Endodermal cell (in vitro differentiated cells): ENCODE measurements at regions not wholly inside any gene's neighbourhood (a gene's known extent, or its start where the extent isn't known, plus 50 kb on each side); places are given as distances from the start of the nearest gene placed in this dataset.
A peak's percentile ranks its signal among the peaks of the same experiment; 100 is the strongest.

Experiments
- DNase-seq: peaks from one replicate; pipeline ENCODE4 v3.0.0-alpha.2; 2017
- H3K27ac ChIP-seq: 2 replicates; pipeline ENCODE4 v1.5.1; 2013; ENCODE audit warnings: mild to moderate bottlenecking, low read depth, low read length, moderate library complexity
- H3K27me3 ChIP-seq: 2 replicates; pipeline ENCODE4 v1.6.1; 2013; ENCODE audit warnings: mild to moderate bottlenecking, low read length, moderate library complexity; ENCODE audit not compliant: insufficient read depth, control insufficient read depth, poor library complexity, severe bottlenecking
- H3K36me3 ChIP-seq: 2 replicates; pipeline ENCODE4 v1.7.0; 2013; ENCODE audit warnings: mild to moderate bottlenecking, low read length, moderate library complexity; ENCODE audit not compliant: control insufficient read depth, insufficient read depth
- H3K4me1 ChIP-seq: one replicate; pipeline ENCODE4 v1.7.0; 2013; ENCODE audit warnings: low read length; ENCODE audit not compliant: control insufficient read depth, insufficient read depth
- H3K4me3 ChIP-seq: 2 replicates; pipeline ENCODE4 v1.5.1; 2013; ENCODE audit warnings: mild to moderate bottlenecking, low read length, moderate library complexity
- H3K9ac ChIP-seq: 2 replicates; pipeline ENCODE4 v1.6.1; 2013; ENCODE audit warnings: mild to moderate bottlenecking, low read length, moderate library complexity; ENCODE audit not compliant: poor library complexity, severe bottlenecking; ENCODE audit errors: extremely low read depth
- H3K9me3 ChIP-seq: 2 replicates; pipeline ENCODE4 v1.6.1; 2013; ENCODE audit warnings: mild to moderate bottlenecking, low read length, moderate library complexity; ENCODE audit not compliant: control insufficient read depth
- H3K27ac Mint-ChIP-seq: 2 replicates; pipeline ENCODE4 v1.8.0; 2020; ENCODE audit warnings: mixed read lengths
- H3K27me3 Mint-ChIP-seq: 2 replicates; pipeline ENCODE4 v1.8.0; 2021; ENCODE audit warnings: mild to moderate bottlenecking, mixed read lengths; ENCODE audit not compliant: insufficient read depth
- H3K36me3 Mint-ChIP-seq: 2 replicates; pipeline ENCODE4 v1.8.0; 2020; ENCODE audit warnings: low read depth, mixed read lengths
- H3K4me1 Mint-ChIP-seq: 2 replicates; pipeline ENCODE4 v1.8.0; 2020; ENCODE audit warnings: mixed read lengths
- H3K4me3 Mint-ChIP-seq: 2 replicates; pipeline ENCODE4 v1.8.0; 2020; ENCODE audit warnings: mild to moderate bottlenecking, moderate library complexity, mixed read lengths
- H3K9me3 Mint-ChIP-seq: 2 replicates; pipeline ENCODE4 v1.8.0; 2020; ENCODE audit warnings: mild to moderate bottlenecking, mixed read lengths
- WGBS, 2 experiments: methylation state at CpG; one replicate each; pipeline versions ENCODE4 v1.1.5 to v1.1.7; 2013; ENCODE audit warnings: missing lambda C conversion rate in 2 of 2, mixed read lengths in 1 of 2; ENCODE audit not compliant: insufficient coverage in 1 of 2, insufficient read length in 1 of 2; 5-methylcytosine and 5-hydroxymethylcytosine counted together
- TF ChIP-seq, protein P1 (sequence below): fragments of 200-600 bp; sonication (generic); conservative IDR thresholded peaks from 2 replicates; pipeline ENCODE4 v1.5.0; 2021; ENCODE audit warnings: antibody characterized with exemption, mild to moderate bottlenecking

DNA sequence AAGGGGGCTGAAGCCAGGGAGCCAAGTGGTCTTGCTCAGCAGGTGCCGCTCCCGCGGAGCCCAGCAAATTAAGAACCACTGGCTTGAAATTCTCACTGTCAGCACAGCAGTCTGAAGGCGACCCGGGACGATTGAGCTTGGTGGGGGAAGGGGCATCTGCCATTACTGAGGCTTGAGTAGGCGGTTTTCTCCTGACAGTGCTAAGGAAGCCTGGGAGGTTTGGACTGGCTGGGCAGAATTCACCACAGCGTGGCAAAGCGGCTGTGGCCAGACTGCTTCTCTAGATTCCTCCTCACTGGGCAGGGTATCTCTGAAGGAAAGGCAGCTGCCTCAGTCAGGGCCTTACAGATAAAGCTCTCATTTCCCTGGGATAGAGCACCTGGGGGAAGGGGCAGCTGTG, 57.0 kb upstream of the GPR149 start:
- no peak overlapping the region for H3K4me3 ChIP-seq
- no peak overlapping the region for H3K27ac Mint-ChIP-seq
- TF ChIP-seq, protein P1, sequence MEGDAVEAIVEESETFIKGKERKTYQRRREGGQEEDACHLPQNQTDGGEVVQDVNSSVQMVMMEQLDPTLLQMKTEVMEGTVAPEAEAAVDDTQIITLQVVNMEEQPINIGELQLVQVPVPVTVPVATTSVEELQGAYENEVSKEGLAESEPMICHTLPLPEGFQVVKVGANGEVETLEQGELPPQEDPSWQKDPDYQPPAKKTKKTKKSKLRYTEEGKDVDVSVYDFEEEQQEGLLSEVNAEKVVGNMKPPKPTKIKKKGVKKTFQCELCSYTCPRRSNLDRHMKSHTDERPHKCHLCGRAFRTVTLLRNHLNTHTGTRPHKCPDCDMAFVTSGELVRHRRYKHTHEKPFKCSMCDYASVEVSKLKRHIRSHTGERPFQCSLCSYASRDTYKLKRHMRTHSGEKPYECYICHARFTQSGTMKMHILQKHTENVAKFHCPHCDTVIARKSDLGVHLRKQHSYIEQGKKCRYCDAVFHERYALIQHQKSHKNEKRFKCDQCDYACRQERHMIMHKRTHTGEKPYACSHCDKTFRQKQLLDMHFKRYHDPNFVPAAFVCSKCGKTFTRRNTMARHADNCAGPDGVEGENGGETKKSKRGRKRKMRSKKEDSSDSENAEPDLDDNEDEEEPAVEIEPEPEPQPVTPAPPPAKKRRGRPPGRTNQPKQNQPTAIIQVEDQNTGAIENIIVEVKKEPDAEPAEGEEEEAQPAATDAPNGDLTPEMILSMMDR: no peak
- peak overlapping the region; percentile 33 for H3K4me3 Mint-ChIP-seq
- no peaks in the 10 kb centered on the region for H3K27me3 ChIP-seq
- DNase-seq: peak; percentile 59
- WGBS, 2 experiments: 61 to 62% methylated on average over 5 to 9 of the region's 9 CpGs
- peaks cover 3% of the 10 kb centered on the region for H3K9me3 Mint-ChIP-seq
- no peak overlapping the region for H3K9ac ChIP-seq
- no peak overlapping the region for H3K27ac ChIP-seq
- H3K36me3 ChIP-seq: no peaks in the 10 kb centered on the region
- peaks cover 8% of the 10 kb centered on the region for H3K4me1 ChIP-seq
- no peaks in the 10 kb centered on the region for H3K9me3 ChIP-seq
- H3K4me1 Mint-ChIP-seq: peaks cover 18% of the 10 kb centered on the region
- no peaks in the 10 kb centered on the region for H3K36me3 Mint-ChIP-seq
- H3K27me3 Mint-ChIP-seq: no peaks in the 10 kb centered on the region

DNA sequence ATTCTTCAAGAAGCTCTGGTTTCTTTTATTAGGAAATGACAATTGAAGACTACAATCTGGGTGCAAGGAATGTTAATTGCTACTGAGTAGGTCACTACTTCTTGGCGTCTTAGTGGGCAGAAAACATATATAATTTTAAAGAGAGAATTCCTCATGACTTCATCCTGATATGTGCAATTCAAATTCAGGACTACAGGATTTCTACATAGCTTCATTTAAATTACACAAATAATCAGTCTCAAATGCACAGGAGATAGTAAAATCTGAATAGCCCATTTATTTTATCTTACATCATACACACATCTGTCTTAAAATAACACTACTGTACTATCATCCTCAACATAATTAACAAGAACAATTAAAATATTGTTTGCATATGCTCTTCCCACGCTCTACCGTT, 52.5 kb upstream of the GPR149 start:
- Mint-ChIP-seq H3K36me3 (no peaks in the 10 kb centered on the region), H3K4me3 (no peak overlapping the region), H3K27ac (no peak overlapping the region), H3K4me1 (peaks cover 10% of the 10 kb centered on the region), H3K9me3 (no peaks in the 10 kb centered on the region), H3K27me3 (no peaks in the 10 kb centered on the region)
- Histone ChIP-seq H3K9ac (no peak overlapping the region), H3K4me3 (no peak overlapping the region), H3K9me3 (no peaks in the 10 kb centered on the region), H3K27ac (no peak overlapping the region), H3K4me1 (peaks cover 8% of the 10 kb centered on the region), H3K36me3 (no peaks in the 10 kb centered on the region), H3K27me3 (no peaks in the 10 kb centered on the region)
- no peak for DNase-seq
- TF ChIP-seq, protein P1: no peak
- 95 to 100% methylated on average over 2 to 3 of the region's 3 CpGs for WGBS, 2 experiments

DNA sequence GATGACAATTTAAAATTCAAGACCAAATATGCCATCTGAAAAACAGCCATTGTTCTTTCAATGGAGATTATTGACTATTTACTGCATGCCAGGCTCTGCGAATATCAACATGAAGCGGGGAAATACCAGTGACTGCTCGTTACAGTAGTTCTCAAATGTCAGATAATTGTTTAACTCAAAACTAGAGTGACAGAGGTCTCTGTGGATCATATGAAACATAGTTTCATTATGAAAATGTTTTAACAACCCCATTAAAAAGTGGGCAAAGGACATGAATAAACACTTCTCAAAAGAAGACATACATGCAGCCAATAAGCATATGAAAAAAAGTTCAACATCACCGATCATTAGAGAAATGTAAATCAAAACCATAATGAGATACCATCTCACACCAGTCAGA, 50.0 kb upstream of the GPR149 start:
- H3K27ac Mint-ChIP-seq: no peak overlapping the region
- H3K27me3 Mint-ChIP-seq: no peaks in the 10 kb centered on the region
- H3K4me3 ChIP-seq: no peak overlapping the region
- H3K4me3 Mint-ChIP-seq: no peak overlapping the region
- 92 to 97% methylated on average over 3 to 4 of the region's 4 CpGs for WGBS, 2 experiments
- H3K27ac ChIP-seq: no peak overlapping the region
- peaks cover 7% of the 10 kb centered on the region for H3K9me3 ChIP-seq
- no peaks in the 10 kb centered on the region for H3K36me3 Mint-ChIP-seq
- no peak overlapping the region for H3K9ac ChIP-seq
- H3K4me1 ChIP-seq: no peaks in the 10 kb centered on the region
- no peaks in the 10 kb centered on the region for H3K27me3 ChIP-seq
- no peak for DNase-seq
- H3K9me3 Mint-ChIP-seq: no peaks in the 10 kb centered on the region
- TF ChIP-seq, protein P1: no peak
- H3K36me3 ChIP-seq: no peaks in the 10 kb centered on the region
- peaks cover 10% of the 10 kb centered on the region for H3K4me1 Mint-ChIP-seq
